GM23338 (cell line): ENCODE measurements at regions not wholly inside any gene's neighbourhood (a gene's known extent, or its start where the extent isn't known, plus 50 kb on each side); places are given as distances from the start of the nearest gene placed in this dataset.

Experiments used
- ATAC-seq: fragments of 200-7000 bp; cut with Tn5 transposase; 3 replicates; pipeline ENCODE4 v1.9.1; 2020
- DNase-seq: peaks from one replicate; pipeline ENCODE4 v3.0.0-alpha.2; 2015; ENCODE audit warnings: low spot score
- H2AFZ ChIP-seq: fragments of 200-600 bp; sonication (generic); 2 replicates; pipeline ENCODE4 v1.8.0; 2016; ENCODE audit warnings: antibody characterized with exemption, mild to moderate bottlenecking, moderate library complexity
- H3F3A ChIP-seq: fragments of 200-600 bp; sonication (generic); replicated peaks from 2 replicates; pipeline ENCODE4 v1.8.0; 2017; ENCODE audit warnings: antibody characterized with exemption, mixed run types, low read depth
- H3K27ac ChIP-seq: fragments of 200-600 bp; sonication (generic); 2 replicates; pipeline ENCODE4 v1.6.1; 2016; ENCODE audit warnings: low read depth
- H3K27me3 ChIP-seq: fragments of 200-600 bp; sonication (generic); 2 replicates; pipeline ENCODE4 v1.8.0; 2016; ENCODE audit warnings: mild to moderate bottlenecking, mixed run types, moderate library complexity; ENCODE audit not compliant: insufficient read depth
- H3K36me3 ChIP-seq: fragments of 200-600 bp; sonication (generic); 2 replicates; pipeline ENCODE4 v1.8.0; 2016; ENCODE audit warnings: mild to moderate bottlenecking; ENCODE audit not compliant: insufficient read depth
- H3K4me1 ChIP-seq: fragments of 200-600 bp; sonication (generic); 2 replicates; pipeline ENCODE4 v1.8.0; 2016; ENCODE audit warnings: mild to moderate bottlenecking, moderate library complexity; ENCODE audit not compliant: insufficient read depth
- H3K4me2 ChIP-seq: fragments of 200-600 bp; sonication (generic); 2 replicates; pipeline ENCODE4 v1.7.1; 2017; ENCODE audit warnings: mixed run types
- H3K4me3 ChIP-seq: fragments of 200-600 bp; sonication (generic); 2 replicates; pipeline ENCODE4 v1.6.1; 2016; ENCODE audit warnings: mixed run types
- H3K79me2 ChIP-seq: fragments of 200-600 bp; sonication (generic); replicated peaks from 2 replicates; pipeline ENCODE4 v1.8.0; 2017; ENCODE audit warnings: mild to moderate bottlenecking; ENCODE audit not compliant: insufficient read depth
- H3K9me2 ChIP-seq: fragments of 200-600 bp; sonication (generic); 2 replicates; pipeline ENCODE4 v1.8.0; 2017; ENCODE audit not compliant: insufficient read depth
- H4K20me1 ChIP-seq: fragments of 200-600 bp; sonication (generic); replicated peaks from 2 replicates; pipeline ENCODE4 v1.8.0; 2017; ENCODE audit warnings: mild to moderate bottlenecking; ENCODE audit not compliant: insufficient read depth
- H3K27ac Mint-ChIP-seq: 2 replicates; pipeline ENCODE4 v1.8.0; 2020; ENCODE audit warnings: inconsistent platforms, mild to moderate bottlenecking, moderate library complexity, mixed read lengths
- H3K27me3 Mint-ChIP-seq: 3 replicates; pipeline ENCODE4 v1.8.0; 2022; ENCODE audit warnings: low read depth, mild to moderate bottlenecking, moderate library complexity, mixed read lengths, inconsistent platforms; ENCODE audit not compliant: insufficient read depth, poor library complexity
- H3K36me3 Mint-ChIP-seq: 3 replicates; pipeline ENCODE4 v1.8.0; 2021; ENCODE audit warnings: low read depth, mild to moderate bottlenecking, inconsistent platforms, moderate library complexity, mixed read lengths
- H3K4me1 Mint-ChIP-seq: 3 replicates; pipeline ENCODE4 v1.8.0; 2020; ENCODE audit warnings: mild to moderate bottlenecking, inconsistent platforms, mixed read lengths
- H3K4me3 Mint-ChIP-seq: 3 replicates; pipeline ENCODE4 v1.8.0; 2021; ENCODE audit warnings: moderate library complexity, mild to moderate bottlenecking, inconsistent platforms, mixed read lengths
- H3K9me3 Mint-ChIP-seq: 3 replicates; pipeline ENCODE4 v1.8.0; 2020; ENCODE audit warnings: moderate library complexity, mild to moderate bottlenecking, inconsistent platforms, mixed read lengths
- EZH2 ChIP-seq: fragments of 200-600 bp; sonication (generic); IDR thresholded peaks from one replicate; pipeline ENCODE4 v1.8.0; 2017; ENCODE audit warnings: antibody characterized with exemption, mild to moderate bottlenecking, low read depth; ENCODE audit not compliant: unreplicated experiment
- EZH2phosphoT487 ChIP-seq: fragments of 200-600 bp; sonication (generic); IDR thresholded peaks from one replicate; pipeline ENCODE4 v1.8.1; 2018; ENCODE audit warnings: antibody characterized with exemption; ENCODE audit not compliant: unreplicated experiment
- POLR2AphosphoS5 ChIP-seq: IDR thresholded peaks from 2 replicates; pipeline ENCODE4 v1.6.1; 2016; ENCODE audit warnings: antibody characterized with exemption, low read depth
- STAT1 ChIP-seq: IDR thresholded peaks from one replicate; pipeline ENCODE4 v1.6.1; 2016; ENCODE audit warnings: antibody characterized with exemption; ENCODE audit not compliant: unreplicated experiment
- ZNF331 ChIP-seq: fragments of 250-450 bp; sonication (Bioruptor Pico); IDR thresholded peaks from 2 replicates; pipeline ENCODE4 v1.5.0; 2020; ENCODE audit warnings: low read depth, mild to moderate bottlenecking, moderate library complexity
- TF ChIP-seq, protein P1 (sequence below): fragments of 250-450 bp; sonication (Bioruptor Pico); IDR thresholded peaks from 2 replicates; pipeline ENCODE4 v1.5.0; 2020; ENCODE audit warnings: mild to moderate bottlenecking, moderate library complexity
- TF ChIP-seq, protein P2 (sequence below), 2 experiments: fragments of 200-600 bp in 1 of 2; sonication (generic) in 1 of 2; conservative IDR thresholded peaks; 2 replicates each; pipeline versions ENCODE4 v1.5.1 to v1.6.1; 2016 to 2017; ENCODE audit warnings: antibody characterized with exemption in 2 of 2, low read depth in 2 of 2, mild to moderate bottlenecking in 2 of 2, moderate library complexity in 1 of 2
- TF ChIP-seq, protein P3 (sequence below): IDR thresholded peaks from one replicate; pipeline ENCODE4 v1.6.1; 2018; ENCODE audit warnings: antibody characterized with exemption; ENCODE audit not compliant: unreplicated experiment
- TF ChIP-seq, protein P4 (sequence below): IDR thresholded peaks from 2 replicates; pipeline ENCODE4 v1.6.1; 2016; ENCODE audit warnings: antibody characterized with exemption

DNA sequence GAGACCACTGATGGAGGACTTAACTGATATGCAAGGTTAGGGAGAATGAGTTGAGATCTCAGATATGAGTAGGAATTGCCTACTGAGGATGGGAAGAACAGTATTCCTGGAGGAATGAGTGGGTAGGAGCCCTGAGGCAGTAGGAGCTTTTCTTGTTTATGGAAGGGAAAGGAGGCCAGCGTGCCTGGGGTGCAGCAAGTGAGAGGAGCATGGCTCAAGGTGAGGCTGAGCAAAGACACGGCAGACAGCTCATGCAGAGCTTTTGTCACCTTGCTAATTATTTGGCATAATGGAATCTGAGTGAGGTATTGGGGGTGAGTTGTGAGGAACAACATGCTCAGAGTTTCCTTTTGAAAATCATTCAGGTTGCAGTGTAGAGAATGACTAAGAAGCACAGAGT lies 65.3 kb upstream of the IBSP start:
- DNase-seq (no peak), ATAC-seq (peak; percentile 90)
- Histone ChIP-seq H3K27ac (no peak overlapping the region), H4K20me1 (no peaks in the 10 kb centered on the region), H3K4me1 (peaks cover 7% of the 10 kb centered on the region; the same call in 1 of the 2 replicates), H3K79me2 (no peaks in the 10 kb centered on the region), H3K4me2 (no peak overlapping the region), H2AFZ (peak overlapping the region; percentile 78; the same call in 1 of the 2 replicates), H3K36me3 (no peaks in the 10 kb centered on the region), H3K27me3 (no peaks in the 10 kb centered on the region), H3K9me2 (peaks cover 23% of the 10 kb centered on the region), H3K4me3 (no peak overlapping the region), H3F3A (no peaks in the 10 kb centered on the region)
- Mint-ChIP-seq H3K36me3 (peaks cover 3% of the 10 kb centered on the region; the same call in 2 of the 3 replicates), H3K4me3 (no peak overlapping the region), H3K4me1 (peaks cover 17% of the 10 kb centered on the region), H3K9me3 (peaks cover 2% of the 10 kb centered on the region; the same call in 2 of the 3 replicates), H3K27ac (no peak overlapping the region; the same call in 1 of the 2 replicates), H3K27me3 (peaks cover 5% of the 10 kb centered on the region)
- TF ChIP-seq, protein P1, sequence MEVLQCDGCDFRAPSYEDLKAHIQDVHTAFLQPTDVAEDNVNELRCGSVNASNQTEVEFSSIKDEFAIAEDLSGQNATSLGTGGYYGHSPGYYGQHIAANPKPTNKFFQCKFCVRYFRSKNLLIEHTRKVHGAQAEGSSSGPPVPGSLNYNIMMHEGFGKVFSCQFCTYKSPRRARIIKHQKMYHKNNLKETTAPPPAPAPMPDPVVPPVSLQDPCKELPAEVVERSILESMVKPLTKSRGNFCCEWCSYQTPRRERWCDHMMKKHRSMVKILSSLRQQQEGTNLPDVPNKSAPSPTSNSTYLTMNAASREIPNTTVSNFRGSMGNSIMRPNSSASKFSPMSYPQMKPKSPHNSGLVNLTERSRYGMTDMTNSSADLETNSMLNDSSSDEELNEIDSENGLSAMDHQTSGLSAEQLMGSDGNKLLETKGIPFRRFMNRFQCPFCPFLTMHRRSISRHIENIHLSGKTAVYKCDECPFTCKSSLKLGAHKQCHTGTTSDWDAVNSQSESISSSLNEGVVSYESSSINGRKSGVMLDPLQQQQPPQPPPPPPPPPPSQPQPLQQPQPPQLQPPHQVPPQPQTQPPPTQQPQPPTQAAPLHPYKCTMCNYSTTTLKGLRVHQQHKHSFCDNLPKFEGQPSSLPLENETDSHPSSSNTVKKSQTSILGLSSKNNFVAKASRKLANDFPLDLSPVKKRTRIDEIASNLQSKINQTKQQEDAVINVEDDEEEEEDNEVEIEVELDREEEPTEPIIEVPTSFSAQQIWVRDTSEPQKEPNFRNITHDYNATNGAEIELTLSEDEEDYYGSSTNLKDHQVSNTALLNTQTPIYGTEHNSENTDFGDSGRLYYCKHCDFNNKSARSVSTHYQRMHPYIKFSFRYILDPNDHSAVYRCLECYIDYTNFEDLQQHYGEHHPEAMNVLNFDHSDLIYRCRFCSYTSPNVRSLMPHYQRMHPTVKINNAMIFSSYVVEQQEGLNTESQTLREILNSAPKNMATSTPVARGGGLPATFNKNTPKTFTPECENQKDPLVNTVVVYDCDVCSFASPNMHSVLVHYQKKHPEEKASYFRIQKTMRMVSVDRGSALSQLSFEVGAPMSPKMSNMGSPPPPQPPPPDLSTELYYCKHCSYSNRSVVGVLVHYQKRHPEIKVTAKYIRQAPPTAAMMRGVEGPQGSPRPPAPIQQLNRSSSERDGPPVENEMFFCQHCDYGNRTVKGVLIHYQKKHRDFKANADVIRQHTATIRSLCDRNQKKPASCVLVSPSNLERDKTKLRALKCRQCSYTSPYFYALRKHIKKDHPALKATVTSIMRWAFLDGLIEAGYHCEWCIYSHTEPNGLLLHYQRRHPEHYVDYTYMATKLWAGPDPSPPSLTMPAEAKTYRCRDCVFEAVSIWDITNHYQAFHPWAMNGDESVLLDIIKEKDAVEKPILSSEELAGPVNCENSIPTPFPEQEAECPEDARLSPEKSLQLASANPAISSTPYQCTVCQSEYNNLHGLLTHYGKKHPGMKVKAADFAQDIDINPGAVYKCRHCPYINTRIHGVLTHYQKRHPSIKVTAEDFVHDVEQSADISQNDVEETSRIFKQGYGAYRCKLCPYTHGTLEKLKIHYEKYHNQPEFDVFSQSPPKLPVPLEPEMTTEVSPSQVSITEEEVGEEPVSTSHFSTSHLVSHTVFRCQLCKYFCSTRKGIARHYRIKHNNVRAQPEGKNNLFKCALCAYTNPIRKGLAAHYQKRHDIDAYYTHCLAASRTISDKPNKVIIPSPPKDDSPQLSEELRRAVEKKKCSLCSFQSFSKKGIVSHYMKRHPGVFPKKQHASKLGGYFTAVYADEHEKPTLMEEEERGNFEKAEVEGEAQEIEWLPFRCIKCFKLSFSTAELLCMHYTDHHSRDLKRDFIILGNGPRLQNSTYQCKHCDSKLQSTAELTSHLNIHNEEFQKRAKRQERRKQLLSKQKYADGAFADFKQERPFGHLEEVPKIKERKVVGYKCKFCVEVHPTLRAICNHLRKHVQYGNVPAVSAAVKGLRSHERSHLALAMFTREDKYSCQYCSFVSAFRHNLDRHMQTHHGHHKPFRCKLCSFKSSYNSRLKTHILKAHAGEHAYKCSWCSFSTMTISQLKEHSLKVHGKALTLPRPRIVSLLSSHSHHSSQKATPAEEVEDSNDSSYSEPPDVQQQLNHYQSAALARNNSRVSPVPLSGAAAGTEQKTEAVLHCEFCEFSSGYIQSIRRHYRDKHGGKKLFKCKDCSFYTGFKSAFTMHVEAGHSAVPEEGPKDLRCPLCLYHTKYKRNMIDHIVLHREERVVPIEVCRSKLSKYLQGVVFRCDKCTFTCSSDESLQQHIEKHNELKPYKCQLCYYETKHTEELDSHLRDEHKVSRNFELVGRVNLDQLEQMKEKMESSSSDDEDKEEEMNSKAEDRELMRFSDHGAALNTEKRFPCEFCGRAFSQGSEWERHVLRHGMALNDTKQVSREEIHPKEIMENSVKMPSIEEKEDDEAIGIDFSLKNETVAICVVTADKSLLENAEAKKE (CRISPR knock-in tag): peak; percentile 65
- no peak for TF ChIP-seq STAT1

DNA sequence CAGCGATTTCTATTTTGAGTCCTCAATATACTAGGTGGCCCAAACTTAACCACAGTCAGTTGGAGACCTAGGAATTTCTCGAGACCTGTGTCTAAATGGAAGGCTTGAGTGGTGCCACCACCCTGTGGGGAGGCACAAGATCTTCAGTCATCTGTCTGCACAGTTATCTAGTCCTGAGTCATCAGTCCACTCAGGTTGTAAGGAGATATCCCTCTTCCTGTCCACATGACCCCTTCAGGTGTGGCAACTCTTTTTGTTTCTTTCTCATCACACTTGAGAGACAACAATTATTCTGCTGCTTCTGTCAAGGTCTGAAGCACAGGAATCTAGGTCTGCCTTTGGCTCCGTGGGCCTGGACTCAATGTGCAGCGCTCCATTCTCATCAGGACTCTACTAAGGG lies 64.4 kb upstream of the IBSP start:
- no peak overlapping the region for H3K27ac Mint-ChIP-seq
- Histone ChIP-seq H3K4me1 (peaks cover 7% of the 10 kb centered on the region; the same call in 1 of the 2 replicates), H3K9me2 (peaks cover 23% of the 10 kb centered on the region), H3K27me3 (no peaks in the 10 kb centered on the region), H3K27ac (no peak overlapping the region), H4K20me1 (no peaks in the 10 kb centered on the region), H2AFZ (0 out of 2 replicates have a peak overlapping the region, but pooled peaks have one; percentile 11), H3K79me2 (no peaks in the 10 kb centered on the region), H3F3A (no peaks in the 10 kb centered on the region), H3K36me3 (no peaks in the 10 kb centered on the region), H3K4me3 (no peak overlapping the region), H3K4me2 (no peak overlapping the region)
- H3K36me3 Mint-ChIP-seq: peaks cover 3% of the 10 kb centered on the region; the same call in 2 of the 3 replicates
- H3K4me1 Mint-ChIP-seq: peaks cover 17% of the 10 kb centered on the region
- no peak overlapping the region for H3K4me3 Mint-ChIP-seq
- ATAC-seq: no peak
- H3K27me3 Mint-ChIP-seq: peaks cover 5% of the 10 kb centered on the region
- no peak for DNase-seq
- peaks cover 2% of the 10 kb centered on the region; the same call in 2 of the 3 replicates for H3K9me3 Mint-ChIP-seq
- TF ChIP-seq ZNF331 (CRISPR knock-in tag) (no peak), POLR2AphosphoS5 (no peak), EZH2 (no peak), EZH2phosphoT487 (no peak)
- TF ChIP-seq, protein P2, sequence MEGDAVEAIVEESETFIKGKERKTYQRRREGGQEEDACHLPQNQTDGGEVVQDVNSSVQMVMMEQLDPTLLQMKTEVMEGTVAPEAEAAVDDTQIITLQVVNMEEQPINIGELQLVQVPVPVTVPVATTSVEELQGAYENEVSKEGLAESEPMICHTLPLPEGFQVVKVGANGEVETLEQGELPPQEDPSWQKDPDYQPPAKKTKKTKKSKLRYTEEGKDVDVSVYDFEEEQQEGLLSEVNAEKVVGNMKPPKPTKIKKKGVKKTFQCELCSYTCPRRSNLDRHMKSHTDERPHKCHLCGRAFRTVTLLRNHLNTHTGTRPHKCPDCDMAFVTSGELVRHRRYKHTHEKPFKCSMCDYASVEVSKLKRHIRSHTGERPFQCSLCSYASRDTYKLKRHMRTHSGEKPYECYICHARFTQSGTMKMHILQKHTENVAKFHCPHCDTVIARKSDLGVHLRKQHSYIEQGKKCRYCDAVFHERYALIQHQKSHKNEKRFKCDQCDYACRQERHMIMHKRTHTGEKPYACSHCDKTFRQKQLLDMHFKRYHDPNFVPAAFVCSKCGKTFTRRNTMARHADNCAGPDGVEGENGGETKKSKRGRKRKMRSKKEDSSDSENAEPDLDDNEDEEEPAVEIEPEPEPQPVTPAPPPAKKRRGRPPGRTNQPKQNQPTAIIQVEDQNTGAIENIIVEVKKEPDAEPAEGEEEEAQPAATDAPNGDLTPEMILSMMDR (conservative IDR thresholded peaks at IDR 0.05; ENCODE audit: low read depth in 2 of 2): no peak
- TF ChIP-seq, protein P3, sequence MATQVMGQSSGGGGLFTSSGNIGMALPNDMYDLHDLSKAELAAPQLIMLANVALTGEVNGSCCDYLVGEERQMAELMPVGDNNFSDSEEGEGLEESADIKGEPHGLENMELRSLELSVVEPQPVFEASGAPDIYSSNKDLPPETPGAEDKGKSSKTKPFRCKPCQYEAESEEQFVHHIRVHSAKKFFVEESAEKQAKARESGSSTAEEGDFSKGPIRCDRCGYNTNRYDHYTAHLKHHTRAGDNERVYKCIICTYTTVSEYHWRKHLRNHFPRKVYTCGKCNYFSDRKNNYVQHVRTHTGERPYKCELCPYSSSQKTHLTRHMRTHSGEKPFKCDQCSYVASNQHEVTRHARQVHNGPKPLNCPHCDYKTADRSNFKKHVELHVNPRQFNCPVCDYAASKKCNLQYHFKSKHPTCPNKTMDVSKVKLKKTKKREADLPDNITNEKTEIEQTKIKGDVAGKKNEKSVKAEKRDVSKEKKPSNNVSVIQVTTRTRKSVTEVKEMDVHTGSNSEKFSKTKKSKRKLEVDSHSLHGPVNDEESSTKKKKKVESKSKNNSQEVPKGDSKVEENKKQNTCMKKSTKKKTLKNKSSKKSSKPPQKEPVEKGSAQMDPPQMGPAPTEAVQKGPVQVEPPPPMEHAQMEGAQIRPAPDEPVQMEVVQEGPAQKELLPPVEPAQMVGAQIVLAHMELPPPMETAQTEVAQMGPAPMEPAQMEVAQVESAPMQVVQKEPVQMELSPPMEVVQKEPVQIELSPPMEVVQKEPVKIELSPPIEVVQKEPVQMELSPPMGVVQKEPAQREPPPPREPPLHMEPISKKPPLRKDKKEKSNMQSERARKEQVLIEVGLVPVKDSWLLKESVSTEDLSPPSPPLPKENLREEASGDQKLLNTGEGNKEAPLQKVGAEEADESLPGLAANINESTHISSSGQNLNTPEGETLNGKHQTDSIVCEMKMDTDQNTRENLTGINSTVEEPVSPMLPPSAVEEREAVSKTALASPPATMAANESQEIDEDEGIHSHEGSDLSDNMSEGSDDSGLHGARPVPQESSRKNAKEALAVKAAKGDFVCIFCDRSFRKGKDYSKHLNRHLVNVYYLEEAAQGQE: no peak
- TF ChIP-seq, protein P4, sequence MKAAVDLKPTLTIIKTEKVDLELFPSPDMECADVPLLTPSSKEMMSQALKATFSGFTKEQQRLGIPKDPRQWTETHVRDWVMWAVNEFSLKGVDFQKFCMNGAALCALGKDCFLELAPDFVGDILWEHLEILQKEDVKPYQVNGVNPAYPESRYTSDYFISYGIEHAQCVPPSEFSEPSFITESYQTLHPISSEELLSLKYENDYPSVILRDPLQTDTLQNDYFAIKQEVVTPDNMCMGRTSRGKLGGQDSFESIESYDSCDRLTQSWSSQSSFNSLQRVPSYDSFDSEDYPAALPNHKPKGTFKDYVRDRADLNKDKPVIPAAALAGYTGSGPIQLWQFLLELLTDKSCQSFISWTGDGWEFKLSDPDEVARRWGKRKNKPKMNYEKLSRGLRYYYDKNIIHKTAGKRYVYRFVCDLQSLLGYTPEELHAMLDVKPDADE: no peak
